GM21367 (cell line): ENCODE measurements at regions not wholly inside any gene's neighbourhood (a gene's known extent, or its start where the extent isn't known, plus 50 kb on each side); places are given as distances from the start of the nearest gene placed in this dataset.

Source experiments
- ATAC-seq: cut with Tn5 transposase; IDR thresholded peaks from one replicate; pipeline ENCODE4 v1.9.1; 2021; ENCODE audit not compliant: unreplicated experiment

GRCh38 chr11:56932572-56933220, 56.0 kb upstream of the OR5AK2 start:
- no peak for ATAC-seq

GRCh38 chr11:56923116-56923515, 65.6 kb upstream of the OR5AK2 start:
- no peak for ATAC-seq

- ATAC-seq = no peak
Measured at GRCh38 chr11:56922421-56922820, 66.3 kb upstream of the OR5AK2 start.

GRCh38 chr11:56917708-56918400, 70.9 kb upstream of the OR5AK2 start:
- ATAC-seq = no peak

GRCh38 chr11:56916587-56916986, 72.1 kb upstream of the OR5AK2 start:
- ATAC-seq = no peak

DNA sequence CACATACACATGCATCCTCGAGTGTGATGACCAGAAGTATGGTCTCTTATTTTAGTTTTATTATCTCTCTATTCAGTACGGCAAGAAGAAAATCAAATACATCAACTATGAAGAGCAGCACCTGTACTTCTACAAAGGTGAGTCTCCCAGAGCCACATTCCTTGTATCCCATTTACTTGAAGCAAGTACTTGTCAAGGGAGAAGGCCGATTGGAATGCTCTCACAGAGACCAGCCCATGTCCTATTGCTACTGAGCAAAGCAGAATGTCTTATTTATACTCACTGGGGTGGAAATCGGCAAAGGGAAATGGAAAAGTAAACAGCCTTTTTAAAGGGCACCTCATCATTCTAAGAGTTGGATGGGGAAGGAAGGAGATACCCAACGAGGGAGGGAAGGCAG, 72.6 kb upstream of the OR5AK2 start:
- no peak for ATAC-seq

DNA sequence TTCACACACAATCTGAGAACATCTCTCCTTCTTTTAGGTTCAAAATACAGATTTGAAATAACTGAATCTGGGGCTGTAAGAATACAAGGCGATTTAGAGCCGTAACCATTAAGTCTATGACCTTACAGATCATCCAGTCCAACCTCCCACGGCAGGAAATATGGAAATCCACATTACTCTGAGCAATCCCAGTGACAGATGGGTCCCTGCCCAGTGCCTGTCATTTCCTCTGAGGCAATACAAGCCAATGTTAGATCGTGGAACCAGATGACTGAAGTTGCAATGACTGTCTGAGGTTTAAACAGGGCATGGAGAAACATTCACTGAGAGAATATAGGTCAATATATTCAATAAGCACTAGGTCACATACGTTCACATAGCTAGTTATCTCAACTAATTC, 77.4 kb upstream of the OR5AK2 start:
- no peak for ATAC-seq

DNA sequence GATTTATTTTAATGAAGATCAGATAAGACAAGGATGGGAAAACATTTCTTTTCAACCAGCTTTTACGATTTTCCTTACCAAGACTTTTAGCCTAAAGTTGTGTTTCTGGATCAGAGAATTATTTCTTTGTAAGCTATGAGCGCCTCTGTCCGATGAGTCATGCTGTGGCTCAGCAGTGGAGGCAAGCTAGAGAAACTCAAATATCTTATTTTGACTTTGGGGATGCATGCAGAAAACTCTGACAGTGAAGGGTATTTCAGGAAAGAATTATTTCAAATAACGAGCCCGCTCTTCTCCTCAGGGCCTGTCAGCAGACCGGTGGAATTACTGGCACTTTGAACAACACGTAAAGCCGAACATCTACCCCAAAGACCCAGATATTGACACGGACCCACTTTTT, 77.9 kb upstream of the OR5AK2 start:
- no peak for ATAC-seq

GRCh38 chr11:56910046-56910773, 78.5 kb upstream of the OR5AK2 start:
- no peak for ATAC-seq

GRCh38 chr11:56909563-56909962, 79.2 kb upstream of the OR5AK2 start:
- ATAC-seq = no peak

- ATAC-seq = no peak
Measured at GRCh38 chr11:56909080-56909479, 79.6 kb upstream of the OR5AK2 start.

GRCh38 chr11:56906683-56907148, 82.0 kb upstream of the OR5AK2 start:
- no peak for ATAC-seq

GRCh38 chr11:56905936-56906335, 82.8 kb upstream of the OR5AK2 start:
- ATAC-seq = no peak

DNA sequence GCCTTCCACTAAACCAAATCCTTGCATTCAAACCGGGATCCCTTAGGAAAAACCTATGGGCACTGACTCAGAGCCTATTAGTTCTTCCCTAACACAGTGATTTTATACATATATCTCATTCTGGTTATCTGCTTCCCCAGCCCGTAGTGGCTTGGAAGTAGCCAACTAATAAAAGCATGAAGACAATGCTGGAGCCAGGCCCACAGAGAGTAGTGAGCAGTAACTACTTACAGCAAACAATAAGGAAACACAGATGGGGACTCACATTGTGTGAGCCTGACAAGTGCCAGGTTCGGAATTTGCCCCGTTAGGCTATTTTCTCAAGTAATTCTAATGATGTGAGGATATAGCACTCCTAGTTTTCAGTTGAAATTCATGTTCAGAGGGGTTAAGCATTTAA, 83.3 kb upstream of the OR5AK2 start:
- ATAC-seq = no peak

- ATAC-seq = no peak
Measured at GRCh38 chr11:56898856-56899255, 89.9 kb upstream of the OR5AK2 start.

DNA sequence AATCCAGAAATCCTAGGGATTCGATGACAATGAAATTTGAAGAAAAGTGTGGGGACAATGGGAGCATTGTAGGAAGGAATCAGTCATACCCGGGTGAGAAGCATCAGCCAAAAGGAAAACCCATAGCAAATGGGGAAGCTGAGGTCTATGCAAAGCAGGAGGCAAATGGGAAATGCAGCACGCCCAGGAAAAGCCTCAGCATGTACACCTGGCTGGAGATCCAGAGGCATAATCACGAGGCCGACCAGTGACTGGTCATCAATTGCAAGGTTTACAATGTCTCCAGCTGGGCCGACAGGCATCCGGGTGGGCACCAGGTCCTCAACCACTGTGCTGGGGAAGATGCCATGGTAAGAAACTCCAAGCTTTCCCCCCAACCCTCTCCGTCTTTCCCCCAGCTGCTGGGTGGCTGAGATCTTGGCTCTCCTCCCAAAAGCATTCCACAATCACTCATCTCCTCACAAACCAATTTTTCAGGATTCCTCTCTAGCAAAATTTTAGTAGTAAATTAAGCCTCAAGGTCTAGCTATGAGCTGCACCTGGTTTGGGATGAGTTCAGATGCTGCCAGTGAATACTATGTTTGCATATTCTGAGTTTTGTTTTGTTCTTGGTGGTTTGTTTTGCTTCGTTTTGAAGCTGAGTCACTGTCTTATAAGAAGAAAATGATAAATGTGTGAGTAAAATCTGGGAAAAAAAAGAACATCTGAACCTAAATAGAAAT, 98.0 kb upstream of the OR5AK2 start:
- ATAC-seq = no peak

DNA sequence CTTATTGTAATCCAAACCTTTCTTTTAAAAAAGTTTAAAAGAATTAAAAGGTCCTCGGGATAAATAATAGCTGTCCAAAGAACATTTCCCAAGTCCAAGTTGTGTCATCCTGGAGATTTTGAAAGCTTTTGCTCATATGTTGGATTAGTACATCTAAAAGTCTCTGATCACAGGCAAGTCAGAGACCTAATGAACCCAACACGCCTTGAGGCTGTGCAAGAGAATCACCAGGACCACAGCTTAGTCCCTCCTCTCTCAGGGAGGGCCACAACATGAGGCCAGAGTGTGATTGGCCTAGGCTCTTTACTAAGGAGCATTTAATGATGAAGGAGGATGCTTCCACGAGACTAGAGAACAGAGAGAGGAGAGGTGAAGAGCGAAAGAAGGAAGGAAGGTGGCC, 98.7 kb upstream of the OR5AK2 start:
- ATAC-seq = no peak

DNA sequence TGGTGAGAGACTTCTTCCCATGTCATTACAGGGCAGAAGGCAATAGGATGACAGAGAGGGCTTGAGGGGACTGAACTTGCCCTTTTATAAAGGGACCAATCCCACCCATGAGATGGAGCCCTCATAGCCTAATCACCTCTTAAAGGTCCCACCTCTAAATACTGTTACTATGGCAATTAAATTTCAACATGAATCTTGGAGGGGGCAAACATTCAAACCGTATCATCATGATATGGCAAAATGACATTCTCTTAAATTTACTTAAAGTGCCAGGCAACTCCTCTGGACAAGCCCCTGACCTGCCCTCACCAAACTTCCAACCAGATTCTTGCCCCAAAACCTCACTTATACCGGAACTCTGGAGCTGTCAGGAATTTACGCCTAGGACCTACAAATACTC, 100.8 kb upstream of the OR5AK2 start:
- no peak for ATAC-seq

DNA sequence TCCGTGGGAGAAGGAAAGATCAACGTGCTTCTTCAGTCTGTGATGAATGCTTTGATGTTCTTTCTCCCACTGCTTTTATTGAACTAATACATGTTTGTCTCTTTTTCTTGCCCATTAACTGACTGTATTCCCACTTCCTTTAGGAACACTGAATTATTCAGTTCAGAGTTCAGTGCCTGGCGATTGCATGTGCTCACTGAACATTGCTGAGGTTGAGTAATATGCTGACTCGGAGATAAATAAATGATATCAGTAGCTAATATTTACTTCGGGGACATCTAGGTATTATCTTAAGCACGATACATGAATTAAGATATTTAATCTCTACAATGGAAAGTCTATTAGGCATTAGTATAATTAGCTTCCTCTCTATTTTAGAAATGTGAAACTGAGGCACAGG, 102.3 kb upstream of the OR5AK2 start:
- no peak for ATAC-seq

DNA sequence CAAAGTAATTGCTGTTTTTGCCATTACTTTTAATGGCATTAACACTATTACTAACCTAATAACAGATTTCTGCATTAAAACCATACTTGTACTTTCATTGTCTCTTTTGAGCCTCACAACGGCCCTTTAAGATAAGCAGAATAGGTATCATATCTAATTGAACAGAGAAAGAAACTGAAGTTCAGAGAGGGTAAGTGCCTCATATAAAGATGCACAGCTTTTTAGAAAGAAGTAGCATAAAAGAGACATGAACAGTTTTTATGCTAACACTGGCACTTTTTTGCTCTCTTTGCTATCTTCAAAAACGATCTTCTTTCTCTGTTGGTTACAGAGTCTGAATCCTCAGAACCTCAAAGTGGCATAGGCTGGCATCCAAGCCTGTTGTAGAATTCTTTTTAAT, 102.9 kb upstream of the OR5AK2 start:
- ATAC-seq = no peak

GRCh38 chr11:56885177-56885576, 103.5 kb upstream of the OR5AK2 start:
- no peak for ATAC-seq
